Endothelial cell (in vitro differentiated cells): ENCODE measurements at regions not wholly inside any gene's neighbourhood (a gene's known extent, or its start where the extent isn't known, plus 50 kb on each side); places are given as distances from the start of the nearest gene placed in this dataset.
"Not testable (repeated sequence)": the region's sequence is repeated elsewhere in the genome, so short reads cannot be mapped to it uniquely, and the experiment has no call there.

ENCODE experiments used
- DNase-seq: peaks from one replicate; pipeline ENCODE4 v3.0.0; 2021; ENCODE audit warnings: low spot score
- H3K27ac Mint-ChIP-seq: one replicate; pipeline ENCODE4 v1.8.0; 2021; ENCODE audit warnings: mixed read lengths, inconsistent platforms; ENCODE audit not compliant: unreplicated experiment
- H3K27me3 Mint-ChIP-seq: one replicate; pipeline ENCODE4 v1.8.0; 2021; ENCODE audit warnings: mild to moderate bottlenecking, moderate library complexity, mixed read lengths, inconsistent platforms; ENCODE audit not compliant: unreplicated experiment
- H3K36me3 Mint-ChIP-seq: one replicate; pipeline ENCODE4 v1.8.0; 2021; ENCODE audit warnings: mild to moderate bottlenecking, low read depth, mixed read lengths, inconsistent platforms; ENCODE audit not compliant: unreplicated experiment
- H3K4me1 Mint-ChIP-seq: one replicate; pipeline ENCODE4 v1.8.0; 2021; ENCODE audit warnings: mild to moderate bottlenecking, mixed read lengths, inconsistent platforms; ENCODE audit not compliant: unreplicated experiment
- H3K4me3 Mint-ChIP-seq: one replicate; pipeline ENCODE4 v1.8.0; 2021; ENCODE audit warnings: mild to moderate bottlenecking, mixed read lengths, inconsistent platforms; ENCODE audit not compliant: unreplicated experiment
- H3K9me3 Mint-ChIP-seq: one replicate; pipeline ENCODE4 v1.8.0; 2021; ENCODE audit warnings: mixed read lengths, inconsistent platforms; ENCODE audit not compliant: unreplicated experiment
- CTCF ChIP-seq: fragments of 200-600 bp; sonication (generic); IDR thresholded peaks from one replicate; pipeline ENCODE4 v1.5.0; 2021; ENCODE audit warnings: antibody characterized with exemption; ENCODE audit not compliant: unreplicated experiment

- H3K27me3 Mint-ChIP-seq, H3K4me3 Mint-ChIP-seq, H3K4me1 Mint-ChIP-seq, H3K9me3 Mint-ChIP-seq, DNase-seq, H3K36me3 Mint-ChIP-seq, H3K27ac Mint-ChIP-seq: not testable (repeated sequence)
Measured at GRCh38 chr2:132068407-132068806, 93.3 kb downstream of the ANKRD30BL start.

GRCh38 chr2:132065391-132065790, 96.4 kb downstream of the ANKRD30BL start:
- H3K4me3 Mint-ChIP-seq, H3K9me3 Mint-ChIP-seq, H3K27ac Mint-ChIP-seq, H3K36me3 Mint-ChIP-seq, DNase-seq, H3K27me3 Mint-ChIP-seq, H3K4me1 Mint-ChIP-seq: not testable (repeated sequence)

GRCh38 chr2:132039609-132040236, 122.0 kb downstream of the ANKRD30BL start:
- H3K4me3 Mint-ChIP-seq, DNase-seq, H3K27ac Mint-ChIP-seq, H3K36me3 Mint-ChIP-seq, H3K9me3 Mint-ChIP-seq, H3K4me1 Mint-ChIP-seq, H3K27me3 Mint-ChIP-seq: not testable (repeated sequence)

- H3K36me3 Mint-ChIP-seq, H3K27me3 Mint-ChIP-seq, H3K27ac Mint-ChIP-seq, DNase-seq, H3K9me3 Mint-ChIP-seq, H3K4me1 Mint-ChIP-seq: not testable (repeated sequence)
- peak overlapping the region; percentile 86 for H3K4me3 Mint-ChIP-seq
Measured at GRCh38 chr2:132038883-132039235, 122.9 kb downstream of the ANKRD30BL start.

- TF ChIP-seq CTCF, result no peak
- no peak overlapping the region for H3K27ac Mint-ChIP-seq
- peaks cover 7% of the 10 kb centered on the region for H3K27me3 Mint-ChIP-seq
- H3K4me3 Mint-ChIP-seq, result peak overlapping the region; percentile 86
- peak; percentile 5 for DNase-seq
- H3K4me1 Mint-ChIP-seq, result no peaks in the 10 kb centered on the region
- no peaks in the 10 kb centered on the region for H3K36me3 Mint-ChIP-seq
- H3K9me3 Mint-ChIP-seq, result no peaks in the 10 kb centered on the region
Measured at GRCh38 chr2:132038179-132038882, 123.4 kb downstream of the ANKRD30BL start.

- no peaks in the 10 kb centered on the region for H3K36me3 Mint-ChIP-seq
- H3K4me3 Mint-ChIP-seq, result peak overlapping the region; percentile 70
- peaks cover 7% of the 10 kb centered on the region for H3K27me3 Mint-ChIP-seq
- no peak overlapping the region for H3K27ac Mint-ChIP-seq
- peak; percentile 52 for DNase-seq
- no peaks in the 10 kb centered on the region for H3K4me1 Mint-ChIP-seq
- H3K9me3 Mint-ChIP-seq, result no peaks in the 10 kb centered on the region
- no peak for TF ChIP-seq CTCF
Measured at GRCh38 chr2:132037527-132038178, 124.1 kb downstream of the ANKRD30BL start.

- Mint-ChIP-seq H3K36me3 (no peaks in the 10 kb centered on the region), H3K27ac (no peak overlapping the region), H3K27me3 (peaks cover 6% of the 10 kb centered on the region), H3K9me3 (no peaks in the 10 kb centered on the region), H3K4me1 (no peaks in the 10 kb centered on the region), H3K4me3 (no peak overlapping the region)
- no peak for TF ChIP-seq CTCF
- no peak for DNase-seq
Measured at GRCh38 chr2:132034646-132035045, 127.1 kb downstream of the ANKRD30BL start.
